Left hindlimb (tissue), 1 donor: ENCODE measurements at regions not wholly inside any gene's neighbourhood (a gene's known extent, or its start where the extent isn't known, plus 50 kb on each side); places are given as distances from the start of the nearest gene placed in this dataset.
A peak's percentile ranks its signal among the peaks of the same experiment; 100 is the strongest.

ENCODE experiments used
- DNase-seq: peaks from one replicate; pipeline ENCODE4 v3.0.0-alpha.2; 2018

DNA sequence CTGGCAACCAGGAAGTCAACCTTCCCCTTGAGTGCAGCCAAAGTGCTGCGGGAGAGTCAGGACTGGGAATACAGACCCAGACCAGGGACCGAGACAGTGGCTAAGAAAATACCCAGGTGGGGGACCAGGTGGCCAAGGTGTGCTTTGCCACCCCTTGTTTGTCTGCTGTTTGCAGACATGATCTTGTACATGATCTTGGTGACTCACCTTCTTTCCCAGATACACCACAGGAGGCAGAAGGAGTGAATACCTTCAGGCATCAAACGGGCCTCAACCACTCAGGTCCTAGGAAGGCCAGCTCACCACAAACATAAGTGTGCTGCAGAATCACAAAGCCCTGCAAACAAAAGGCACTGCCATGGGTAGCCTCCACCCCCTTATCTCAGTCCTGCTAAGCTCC lies 62.0 kb downstream of the CNGA2 start:
- DNase-seq: no peak

DNA sequence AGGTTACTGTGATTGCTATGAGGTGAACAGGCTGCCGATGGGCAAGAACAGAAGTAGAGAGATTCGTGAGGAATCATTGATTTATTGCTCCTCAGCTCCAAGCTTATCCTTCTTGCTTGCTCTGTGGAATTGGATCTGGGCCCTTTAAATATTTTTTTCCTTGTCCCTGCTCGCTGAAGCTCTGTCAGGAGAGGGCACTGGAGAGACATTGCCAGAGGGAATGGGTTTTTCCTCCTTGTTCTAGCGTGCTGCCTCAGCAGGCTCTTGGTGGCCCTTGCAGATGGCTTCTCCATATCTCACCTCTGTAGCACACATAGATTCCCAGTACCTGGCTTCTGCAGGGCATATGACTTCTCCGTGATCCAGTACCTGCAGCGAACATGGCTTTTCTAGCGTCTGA lies 67.4 kb downstream of the CNGA2 start:
- no peak for DNase-seq

DNA sequence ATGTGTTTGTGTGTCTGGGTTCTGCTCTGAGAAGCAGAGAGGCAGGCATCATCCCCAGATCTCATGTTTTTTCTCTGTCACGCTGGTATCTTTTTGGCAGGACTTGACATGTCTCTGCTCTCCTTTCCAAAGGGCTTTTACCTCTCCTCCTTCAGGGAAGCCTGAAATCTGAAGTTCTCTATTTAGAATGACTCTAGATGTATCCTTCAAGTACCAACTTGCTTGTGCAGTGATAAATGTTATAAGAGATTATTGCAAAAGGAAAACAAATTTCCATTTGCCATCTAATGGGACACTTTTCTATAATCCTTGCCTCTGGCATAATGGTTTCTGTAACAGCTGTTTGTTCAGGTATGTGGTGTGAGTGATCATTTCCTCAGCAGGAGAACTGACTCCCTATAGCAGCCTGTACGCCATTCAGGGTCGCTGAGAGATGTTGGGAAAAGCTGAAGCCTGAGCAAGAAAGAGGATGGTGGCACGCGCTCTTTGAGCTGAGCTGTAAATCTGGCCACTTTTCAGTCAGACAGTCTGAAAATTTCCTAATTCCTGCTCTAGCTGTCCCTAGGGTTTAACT lies 72.5 kb downstream of the CNGA2 start:
- DNase-seq: no peak

DNA sequence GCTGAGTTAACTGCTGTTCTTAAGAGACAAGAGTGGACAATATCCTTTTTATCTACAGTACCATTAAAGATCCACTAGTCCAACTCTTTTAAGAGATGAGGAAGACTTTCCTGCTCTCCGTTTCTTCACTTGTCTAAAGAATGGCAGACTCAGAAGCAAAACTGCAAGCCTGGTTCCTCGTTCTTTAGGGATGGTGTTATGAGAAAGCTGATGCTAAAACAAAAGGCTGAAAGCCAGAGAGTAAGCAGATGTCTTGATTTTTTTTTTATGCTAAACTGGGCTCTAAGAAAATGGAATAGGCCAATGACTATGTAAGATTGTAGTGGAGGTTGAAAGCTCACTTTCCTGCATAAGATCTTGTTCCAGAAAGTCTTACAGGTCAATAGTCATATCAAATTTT lies 78.1 kb downstream of the CNGA2 start:
- DNase-seq: no peak

DNA sequence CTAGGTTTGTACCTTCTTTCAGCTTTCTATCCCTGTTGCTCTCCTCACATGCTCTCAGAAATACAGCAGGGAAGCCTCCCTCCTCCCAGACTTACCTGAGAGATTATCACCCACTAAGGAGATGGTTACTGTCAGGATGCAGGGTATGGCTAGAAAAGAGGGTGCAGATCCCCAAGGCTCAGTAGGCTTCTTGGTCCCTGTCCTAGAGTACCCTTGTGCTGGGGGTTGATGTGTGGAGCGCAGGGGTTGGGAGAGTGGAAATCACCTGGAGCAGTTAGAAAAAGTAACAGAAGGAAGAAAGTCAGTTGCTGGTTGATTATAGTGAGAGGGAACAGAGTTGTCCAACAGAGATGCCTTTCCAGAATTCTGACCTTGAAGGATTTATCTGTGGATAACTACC lies 80.2 kb downstream of the CNGA2 start:
- no peak for DNase-seq

DNA sequence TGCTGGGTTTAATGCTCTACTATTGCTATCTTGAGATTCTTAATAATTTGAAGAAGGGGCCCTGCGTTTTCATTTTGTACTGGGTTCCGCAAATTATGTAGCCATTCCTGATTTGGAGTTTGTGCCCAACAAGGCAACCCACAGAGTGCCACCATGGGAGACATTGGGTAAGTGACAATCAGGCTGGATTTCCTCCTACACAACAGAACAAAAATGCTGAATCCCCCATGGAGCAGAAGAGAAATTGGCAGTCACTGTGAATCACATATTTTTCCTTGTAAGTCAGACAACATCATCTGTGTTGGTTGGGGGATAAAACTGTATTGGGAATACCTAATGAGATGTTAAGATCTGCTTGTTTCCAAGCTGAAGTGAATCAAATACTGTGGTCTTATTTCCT lies 80.9 kb downstream of the CNGA2 start:
- no peak for DNase-seq

DNA sequence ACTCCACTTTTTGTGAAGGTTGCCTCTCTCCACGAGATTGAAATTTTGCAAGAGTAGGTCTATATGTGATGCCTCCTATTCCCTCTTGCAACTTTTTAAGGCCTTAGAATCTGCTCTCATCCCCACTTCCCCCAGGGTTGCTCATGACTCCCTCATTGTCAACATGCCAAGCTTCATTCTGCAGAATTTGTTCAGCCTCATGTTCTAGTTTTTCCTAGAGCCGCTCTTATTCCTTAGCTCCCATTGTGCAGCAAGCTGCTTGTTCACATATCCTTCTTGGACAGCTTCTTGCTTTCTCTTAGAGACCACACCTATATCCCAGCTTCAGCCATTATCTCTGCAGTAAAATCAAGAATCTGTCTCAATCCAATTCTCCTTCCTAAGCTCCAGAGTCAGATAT lies 82.4 kb downstream of the CNGA2 start:
- DNase-seq: no peak

DNA sequence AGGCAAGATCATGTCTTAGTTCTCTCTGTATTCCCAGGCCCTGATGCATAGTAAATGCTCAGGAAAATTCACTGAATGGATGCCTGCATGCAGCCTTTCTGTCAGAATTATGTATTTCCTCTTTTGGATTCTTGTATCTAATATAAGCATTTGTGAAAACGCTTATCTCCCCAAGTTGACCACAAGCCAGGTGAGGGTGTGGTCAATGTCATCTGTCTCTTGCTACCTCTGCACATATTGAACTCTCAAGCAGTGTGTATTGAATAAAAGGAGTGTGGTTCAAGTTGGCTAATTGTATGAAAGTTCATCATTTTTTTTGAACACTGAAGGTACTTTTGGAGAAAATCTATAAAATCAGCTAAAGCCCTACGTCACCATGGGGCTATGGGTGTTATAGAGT lies 84.3 kb downstream of the CNGA2 start:
- no peak for DNase-seq

DNA sequence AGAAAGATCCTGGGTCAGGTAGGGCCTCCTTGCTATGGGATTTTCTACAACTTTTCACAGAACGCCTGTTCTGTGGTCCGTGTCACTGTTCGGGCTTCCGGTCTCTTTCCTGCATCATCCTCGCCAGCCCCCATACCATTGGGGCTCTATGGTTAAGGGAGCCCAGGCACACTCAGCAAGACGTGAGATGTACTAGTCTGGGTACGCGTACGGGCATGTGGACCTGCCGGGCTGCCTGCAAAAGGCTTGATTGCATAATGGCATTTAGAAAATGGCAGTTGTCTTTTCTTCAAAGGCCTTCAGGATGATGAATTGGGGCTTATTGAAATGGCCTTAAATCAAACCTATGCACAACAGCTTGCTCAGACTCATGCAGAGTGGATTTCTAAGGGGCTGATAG lies 86.7 kb downstream of the CNGA2 start:
- DNase-seq: no peak

DNA sequence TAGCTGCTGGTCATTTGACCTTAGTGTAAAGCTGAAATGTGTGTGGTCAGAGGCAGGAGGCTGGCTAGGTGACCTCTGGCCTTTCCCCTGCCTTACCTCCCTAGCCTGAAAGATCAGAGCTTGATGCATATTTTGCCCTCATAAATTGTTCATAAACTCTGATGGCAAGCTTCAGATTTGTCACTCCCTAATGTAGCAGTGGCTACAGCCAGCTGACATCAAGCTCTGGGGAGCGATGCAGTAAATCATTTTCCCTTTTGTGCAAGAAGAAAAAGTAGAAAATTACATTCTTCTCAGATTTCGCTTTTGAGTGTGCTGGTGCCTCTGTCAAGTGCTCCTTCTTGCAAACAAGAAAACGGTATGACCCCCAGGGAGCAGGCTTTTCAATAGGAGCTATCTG lies 87.7 kb upstream of the MAGEA4 start:
- DNase-seq: no peak

DNA sequence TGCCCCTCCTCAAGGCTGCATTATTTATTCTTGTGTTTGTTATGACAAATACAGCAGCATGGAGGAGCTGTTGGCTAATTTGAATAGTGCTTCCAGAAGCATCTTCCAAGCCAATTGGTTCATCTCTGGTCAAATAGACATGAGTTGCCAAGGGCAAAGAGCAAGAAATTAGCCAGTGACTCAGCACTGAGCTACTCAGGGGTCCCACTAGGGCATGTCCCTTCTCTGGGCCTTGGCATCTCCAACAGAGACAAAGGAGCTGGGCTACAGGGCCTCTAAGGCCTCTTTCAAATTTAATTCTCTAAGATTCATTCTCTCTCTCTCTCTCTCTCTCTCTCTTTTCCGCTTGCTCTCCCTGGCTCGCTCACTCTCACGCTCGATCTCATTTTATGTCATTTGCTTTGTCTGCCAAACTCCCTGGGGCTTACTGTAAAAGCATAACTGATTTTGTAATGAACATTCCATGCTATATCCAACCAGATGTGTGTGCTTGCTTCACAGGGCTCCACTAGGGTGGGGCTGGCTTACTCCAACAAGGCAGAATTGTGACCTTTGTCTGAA lies 86.7 kb upstream of the MAGEA4 start:
- DNase-seq: peak; percentile 32

DNA sequence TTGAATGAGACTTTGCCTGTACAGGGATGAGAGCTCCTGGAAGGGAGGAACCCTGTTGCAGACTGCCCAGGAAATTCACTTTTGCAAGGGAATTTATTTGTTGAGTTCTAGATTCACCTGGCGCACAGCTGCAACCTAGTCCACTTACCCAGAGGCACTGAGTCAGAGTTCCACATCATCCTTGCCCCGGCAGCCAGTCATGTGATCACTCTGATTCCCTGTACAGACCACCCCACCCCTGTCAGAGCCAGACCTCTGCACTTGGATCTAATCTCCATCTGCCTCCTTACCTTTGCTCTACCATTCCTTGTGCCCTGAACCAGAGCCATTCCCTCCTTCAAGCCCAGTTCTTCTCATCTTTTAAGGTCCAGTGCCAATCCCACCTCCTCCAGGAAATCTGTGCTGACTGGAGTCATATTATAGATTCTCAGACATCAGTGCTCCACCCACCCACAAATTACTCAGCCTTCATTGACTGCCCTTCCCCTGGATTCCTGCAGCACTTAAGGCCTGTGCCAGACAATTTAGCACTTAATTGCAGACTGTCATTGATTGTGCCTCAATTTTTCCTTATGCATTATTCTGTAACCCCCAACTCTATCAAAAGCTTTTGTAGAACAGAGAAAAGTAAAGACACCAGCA lies 84.1 kb upstream of the MAGEA4 start:
- no peak for DNase-seq

DNA sequence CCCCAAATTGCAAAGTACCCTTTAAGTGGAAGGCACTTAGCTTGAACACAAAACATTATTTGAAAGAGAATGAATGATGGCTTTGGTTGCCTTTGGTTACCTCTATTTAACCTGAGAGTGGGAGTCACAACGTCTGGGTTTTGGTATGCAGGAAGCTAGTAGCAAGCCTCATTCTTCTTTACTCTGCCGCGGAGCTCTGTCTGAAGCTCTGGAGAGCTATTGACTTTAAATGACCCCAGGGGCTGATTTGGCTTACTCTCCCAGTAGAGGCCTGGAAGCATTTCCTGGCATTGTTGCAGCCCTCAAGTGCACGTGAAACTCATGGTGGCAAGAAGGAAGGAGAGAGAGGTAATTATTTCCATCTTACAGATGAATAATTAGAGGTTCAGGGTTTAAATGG lies 81.8 kb upstream of the MAGEA4 start:
- no peak for DNase-seq

DNA sequence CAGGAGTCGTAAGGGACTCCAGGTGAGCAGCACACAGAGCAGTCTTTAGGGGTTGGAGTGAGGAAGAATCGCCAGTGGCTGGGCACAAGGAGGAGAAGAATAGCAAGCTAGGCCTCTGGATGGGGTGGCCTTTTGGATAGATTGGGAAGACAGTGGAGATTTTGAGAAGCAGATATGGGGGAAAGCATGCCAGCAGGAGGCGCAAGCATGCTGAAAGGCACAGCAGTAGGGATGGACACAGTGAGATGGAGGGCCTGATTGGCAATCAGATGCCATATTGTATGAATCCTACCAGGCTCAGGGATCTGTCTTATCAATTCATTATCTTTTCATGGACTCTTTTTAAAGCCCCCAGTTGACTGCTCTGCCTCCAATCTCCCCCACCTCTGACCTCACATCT lies 60.4 kb upstream of the MAGEA4 start:
- no peak for DNase-seq

DNA sequence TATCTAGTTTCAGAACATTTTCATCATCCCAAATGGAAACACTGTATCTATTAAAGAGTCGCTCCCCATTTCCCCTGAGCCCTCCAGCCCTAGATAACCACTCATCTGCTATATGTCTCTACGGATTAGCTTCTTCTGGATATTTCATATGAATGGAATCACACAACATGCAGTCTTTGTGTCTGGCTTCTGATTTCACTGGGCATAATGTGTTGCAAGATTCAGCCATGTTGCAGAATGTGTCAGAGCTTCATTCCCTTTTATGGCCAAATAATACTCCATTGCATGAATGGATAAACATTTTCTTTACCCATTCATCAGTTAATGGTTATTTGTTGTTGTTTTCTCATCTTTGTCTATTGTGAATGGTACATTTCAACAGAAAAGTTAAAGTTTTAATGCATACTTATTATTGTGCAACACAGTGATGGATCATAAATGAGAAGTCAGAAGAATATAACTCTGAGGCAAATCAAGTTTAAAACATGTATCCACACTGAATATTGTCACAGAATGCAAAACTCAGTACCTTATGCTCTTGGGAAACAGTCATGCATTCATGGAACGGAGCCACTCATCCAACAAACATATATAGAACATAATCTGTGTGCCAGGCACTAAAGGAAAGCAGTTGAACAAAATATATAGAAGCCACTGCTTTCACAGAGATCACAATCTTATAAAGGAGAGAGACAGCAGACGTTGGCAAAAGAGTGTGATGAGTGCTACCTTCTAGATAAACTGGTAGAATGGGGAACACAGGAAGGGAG lies 57.8 kb upstream of the MAGEA4 start:
- no peak for DNase-seq

DNA sequence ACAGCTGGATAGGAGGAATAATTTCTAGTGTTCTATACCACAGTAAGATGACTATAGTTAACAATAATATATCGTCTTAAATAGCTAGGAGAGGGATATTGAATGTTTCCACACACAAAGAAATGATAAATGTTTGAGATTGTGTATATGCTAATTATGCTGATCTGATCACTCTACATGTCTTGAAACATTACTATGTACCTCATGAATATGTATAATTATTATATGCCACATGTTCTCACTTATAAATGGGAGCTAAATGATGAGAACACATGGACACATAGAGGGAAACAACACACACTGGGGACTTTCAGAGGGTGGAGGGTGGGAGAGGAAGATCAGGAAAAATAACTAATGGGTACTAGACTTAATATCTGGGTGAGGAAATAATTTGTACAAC lies 53.2 kb upstream of the MAGEA4 start:
- DNase-seq: no peak

DNA sequence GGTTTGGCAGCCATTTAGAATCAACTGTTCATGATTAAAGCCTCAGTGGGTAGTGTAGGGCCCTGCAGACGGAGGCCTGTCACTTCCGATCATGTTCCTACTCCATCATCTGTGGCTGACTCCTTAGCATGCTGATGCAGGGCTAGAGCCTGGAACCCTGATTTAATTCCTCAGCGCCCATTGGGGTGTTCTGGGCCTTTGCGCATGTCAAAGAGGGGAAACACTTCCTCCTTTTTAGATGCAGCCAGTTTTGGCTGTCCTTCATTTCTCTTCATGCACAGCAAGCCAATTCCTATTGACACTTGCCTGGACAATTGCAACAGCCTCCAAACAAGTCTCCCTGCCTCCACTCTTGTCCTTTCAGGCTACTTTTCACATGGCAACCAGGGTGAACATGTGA lies 51.9 kb upstream of the MAGEA4 start:
- DNase-seq: no peak
